HEK293 (cell line): ENCODE measurements at regions not wholly inside any gene's neighbourhood (a gene's known extent, or its start where the extent isn't known, plus 50 kb on each side); places are given as distances from the start of the nearest gene placed in this dataset.

Experiments used
- CTCF ChIA-PET: fragments of 350-600 bp; formaldehyde crosslinking; extraction: SDS; loops from one replicate; lab custom pipeline; 2021; ENCODE audit warnings: antibody characterized with exemption; lab: Yijun Ruan, JAX
- POLR2A ChIA-PET: fragments of 300-600 bp; formaldehyde crosslinking; extraction: SDS; loops from one replicate; lab custom pipeline; 2020; ENCODE audit warnings: antibody characterized with exemption, inconsistent platforms; lab: Yijun Ruan, JAX
- H3K27ac ChIP-seq: fragments of 200-500 bp; sonication (Bioruptor generic); 2 replicates; pipeline ENCODE4 v1.5.1; 2014; ENCODE audit warnings: low read depth, low read length, control low read depth, inconsistent platforms; ENCODE audit errors: extremely low read depth
- H3K36me3 ChIP-seq, 2 experiments: fragments of 200-500 bp in 1 of 2; sonication (Bioruptor generic) in 1 of 2; 1 replicate in 1 of 2; 2 replicates in 1 of 2; pipeline ENCODE4 v1.5.1; 2014 to 2017; ENCODE audit warnings: inconsistent platforms in 2 of 2, low read length in 2 of 2; ENCODE audit not compliant: control insufficient read depth in 2 of 2, insufficient read depth in 1 of 2
- H3K4me1 ChIP-seq: fragments of 200-500 bp; sonication (Bioruptor generic); 2 replicates; pipeline ENCODE4 v1.5.1; 2014; ENCODE audit warnings: mild to moderate bottlenecking, low read length, inconsistent platforms; ENCODE audit not compliant: control insufficient read depth, insufficient read depth
- H3K4me3 ChIP-seq: 2 replicates; pipeline ENCODE4 v1.5.1; 2011; ENCODE audit warnings: low read depth, mild to moderate bottlenecking, control low read depth, low read length, moderate library complexity
- H3K9me3 ChIP-seq: fragments of 200-500 bp; sonication (Bioruptor generic); 2 replicates; pipeline ENCODE4 v1.5.1; 2014; ENCODE audit warnings: low read depth, low read length, inconsistent platforms; ENCODE audit not compliant: control insufficient read depth, insufficient read depth
- KLF1 ChIP-seq: fragments of 450-650 bp; formaldehyde crosslinking; IDR thresholded peaks from 2 replicates; pipeline ENCODE4 v1.5.1; 2016; ENCODE audit warnings: missing biosample characterization, missing genetic modification characterization
- PRDM1 ChIP-seq: fragments of 450-650 bp; formaldehyde crosslinking; IDR thresholded peaks from 2 replicates; pipeline ENCODE4; 2016; ENCODE audit warnings: missing biosample characterization, missing genetic modification characterization
- SCRT2 ChIP-seq: fragments of 450-650 bp; formaldehyde crosslinking; IDR thresholded peaks from 2 replicates; pipeline ENCODE4 v1.5.1; 2016; ENCODE audit warnings: missing biosample characterization, missing genetic modification characterization
- SP2 ChIP-seq: fragments of 450-650 bp; formaldehyde crosslinking; IDR thresholded peaks from 2 replicates; pipeline ENCODE4 v1.5.1; 2016; ENCODE audit warnings: missing biosample characterization, missing genetic modification characterization
- TRIM28 ChIP-seq: IDR thresholded peaks from 2 replicates; pipeline ENCODE4 v1.6.1; 2011; ENCODE audit warnings: low read length, control low read depth, borderline replicate concordance
- ZBTB21 ChIP-seq: fragments of 450-650 bp; formaldehyde crosslinking; IDR thresholded peaks from 2 replicates; pipeline ENCODE4 v1.5.1; 2017; ENCODE audit warnings: missing biosample characterization, missing genetic modification characterization
- ZBTB7A ChIP-seq: fragments of 450-650 bp; formaldehyde crosslinking; IDR thresholded peaks from 2 replicates; pipeline ENCODE4 v1.5.1; 2016; ENCODE audit warnings: low read depth, missing biosample characterization, missing genetic modification characterization
- ZNF16 ChIP-seq: fragments of 450-650 bp; formaldehyde crosslinking; IDR thresholded peaks from 2 replicates; pipeline ENCODE4 v1.5.1; 2016; ENCODE audit warnings: low read depth, missing biosample characterization, missing genetic modification characterization
- ZNF26 ChIP-seq: fragments of 450-650 bp; formaldehyde crosslinking; IDR thresholded peaks from 2 replicates; pipeline ENCODE4 v1.5.1; 2016; ENCODE audit warnings: missing biosample characterization, missing genetic modification characterization
- ZNF274 ChIP-seq, 2 experiments: fragments of 200-500 bp in 1 of 2; fragments of 450-650 bp in 1 of 2; sonication (Bioruptor generic) in 1 of 2; formaldehyde crosslinking in 1 of 2; IDR thresholded peaks; 2 replicates each; pipeline versions ENCODE4 v1.5.1 to v1.6.1; 2014 to 2016; ENCODE audit warnings: borderline replicate concordance in 1 of 2, inconsistent platforms in 1 of 2, low read length in 1 of 2, missing biosample characterization in 1 of 2, missing genetic modification characterization in 1 of 2
- ZNF280D ChIP-seq: fragments of 450-650 bp; formaldehyde crosslinking; IDR thresholded peaks from 2 replicates; pipeline ENCODE4 v1.5.1; 2016; ENCODE audit warnings: missing biosample characterization, missing genetic modification characterization
- ZNF292 ChIP-seq: fragments of 450-650 bp; formaldehyde crosslinking; IDR thresholded peaks from 2 replicates; pipeline ENCODE4 v1.5.1; 2016; ENCODE audit warnings: low read depth, missing biosample characterization, missing genetic modification characterization, borderline replicate concordance
- ZNF341 ChIP-seq: fragments of 450-650 bp; formaldehyde crosslinking; IDR thresholded peaks from 2 replicates; pipeline ENCODE4; 2016; ENCODE audit warnings: low read depth, missing biosample characterization, missing genetic modification characterization
- ZNF350 ChIP-seq: fragments of 450-650 bp; formaldehyde crosslinking; IDR thresholded peaks from 2 replicates; pipeline ENCODE4 v1.5.0; 2017; ENCODE audit warnings: missing biosample characterization, mild to moderate bottlenecking, missing genetic modification characterization
- ZNF48 ChIP-seq: fragments of 450-650 bp; formaldehyde crosslinking; IDR thresholded peaks from 2 replicates; pipeline ENCODE4 v1.5.1; 2016; ENCODE audit warnings: missing biosample characterization, missing genetic modification characterization
- ZNF529 ChIP-seq: fragments of 450-650 bp; formaldehyde crosslinking; IDR thresholded peaks from 2 replicates; pipeline ENCODE4 v1.5.1; 2017; ENCODE audit warnings: missing genetic modification characterization, missing biosample characterization; ENCODE audit not compliant: insufficient replicate concordance
- ZNF660 ChIP-seq: fragments of 450-650 bp; IDR thresholded peaks from 2 replicates; pipeline ENCODE4 v1.5.1; 2018; ENCODE audit warnings: missing biosample characterization, mild to moderate bottlenecking, missing genetic modification characterization
- ZNF670 ChIP-seq: fragments of 450-650 bp; formaldehyde crosslinking; IDR thresholded peaks from 2 replicates; pipeline ENCODE4 v1.5.1; 2016; ENCODE audit warnings: missing biosample characterization, missing genetic modification characterization, low read depth
- ZNF747 ChIP-seq: fragments of 450-650 bp; formaldehyde crosslinking; IDR thresholded peaks from 2 replicates; pipeline ENCODE4 v1.5.1; 2016; ENCODE audit warnings: missing biosample characterization, missing genetic modification characterization
- ZNF843 ChIP-seq: fragments of 450-650 bp; formaldehyde crosslinking; IDR thresholded peaks from 2 replicates; pipeline ENCODE4 v1.5.1; 2016; ENCODE audit warnings: missing biosample characterization, missing genetic modification characterization
- TF ChIP-seq, protein P1 (sequence below): fragments of 450-650 bp; formaldehyde crosslinking; IDR thresholded peaks from 2 replicates; pipeline ENCODE4 v1.5.1; 2016; ENCODE audit warnings: missing biosample characterization, missing genetic modification characterization
- TF ChIP-seq, protein P2 (sequence below): fragments of 450-650 bp; formaldehyde crosslinking; IDR thresholded peaks from 2 replicates; pipeline ENCODE4 v1.5.1; 2017; ENCODE audit warnings: missing biosample characterization, mild to moderate bottlenecking, missing genetic modification characterization, moderate library complexity

- Histone ChIP-seq H3K9me3 (no peaks in the 10 kb centered on the region), H3K27ac (no peak overlapping the region), H3K4me3 (no peak overlapping the region), H3K4me1 (no peaks in the 10 kb centered on the region), H3K36me3 (no peaks in the 10 kb centered on the region)
- TF ChIP-seq ZNF660 (no peak), ZBTB21 (tag by site-specific recombination) (no peak), SP2 (tag by site-specific recombination) (no peak), KLF1 (tag by site-specific recombination) (no peak), ZNF274 (IDR thresholded peaks at IDR 0.05; ENCODE audit: low read length) (no peak), ZNF274 (tag by site-specific recombination; IDR thresholded peaks at IDR 0.05; ENCODE audit: borderline replicate concordance) (no peak), ZNF747 (tag by site-specific recombination) (no peak), ZNF280D (tag by site-specific recombination) (no peak)
- TF ChIP-seq, protein P1, sequence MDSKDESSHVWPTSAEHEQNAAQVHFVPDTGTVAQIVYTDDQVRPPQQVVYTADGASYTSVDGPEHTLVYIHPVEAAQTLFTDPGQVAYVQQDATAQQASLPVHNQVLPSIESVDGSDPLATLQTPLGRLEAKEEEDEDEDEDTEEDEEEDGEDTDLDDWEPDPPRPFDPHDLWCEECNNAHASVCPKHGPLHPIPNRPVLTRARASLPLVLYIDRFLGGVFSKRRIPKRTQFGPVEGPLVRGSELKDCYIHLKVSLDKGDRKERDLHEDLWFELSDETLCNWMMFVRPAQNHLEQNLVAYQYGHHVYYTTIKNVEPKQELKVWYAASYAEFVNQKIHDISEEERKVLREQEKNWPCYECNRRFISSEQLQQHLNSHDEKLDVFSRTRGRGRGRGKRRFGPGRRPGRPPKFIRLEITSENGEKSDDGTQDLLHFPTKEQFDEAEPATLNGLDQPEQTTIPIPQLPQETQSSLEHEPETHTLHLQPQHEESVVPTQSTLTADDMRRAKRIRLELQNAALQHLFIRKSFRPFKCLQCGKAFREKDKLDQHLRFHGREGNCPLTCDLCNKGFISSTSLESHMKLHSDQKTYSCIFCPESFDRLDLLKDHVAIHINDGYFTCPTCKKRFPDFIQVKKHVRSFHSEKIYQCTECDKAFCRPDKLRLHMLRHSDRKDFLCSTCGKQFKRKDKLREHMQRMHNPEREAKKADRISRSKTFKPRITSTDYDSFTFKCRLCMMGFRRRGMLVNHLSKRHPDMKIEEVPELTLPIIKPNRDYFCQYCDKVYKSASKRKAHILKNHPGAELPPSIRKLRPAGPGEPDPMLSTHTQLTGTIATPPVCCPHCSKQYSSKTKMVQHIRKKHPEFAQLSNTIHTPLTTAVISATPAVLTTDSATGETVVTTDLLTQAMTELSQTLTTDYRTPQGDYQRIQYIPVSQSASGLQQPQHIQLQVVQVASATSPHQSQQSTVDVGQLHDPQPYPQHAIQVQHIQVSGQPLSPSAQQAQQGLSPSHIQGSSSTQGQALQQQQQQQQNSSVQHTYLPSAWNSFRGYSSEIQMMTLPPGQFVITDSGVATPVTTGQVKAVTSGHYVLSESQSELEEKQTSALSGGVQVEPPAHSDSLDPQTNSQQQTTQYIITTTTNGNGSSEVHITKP (tag by site-specific recombination): no peak
- ChIA-PET POLR2A (no interaction called here), CTCF (interaction anchor here (0.6 kb wide), 1 partner anchor 640 kb away, joined by 3 read pairs; no protein-coding TSS in a partner anchor)
Observed at GRCh38 chr5:88060194-88060593, 208.5 kb downstream of the TMEM161B start.

- H3K4me1 ChIP-seq: no peaks in the 10 kb centered on the region
- no peak overlapping the region for H3K27ac ChIP-seq
- H3K9me3 ChIP-seq: no peaks in the 10 kb centered on the region
- H3K36me3 ChIP-seq: no peaks in the 10 kb centered on the region
- no peak overlapping the region for H3K4me3 ChIP-seq
- ChIA-PET CTCF (no interaction called here), POLR2A (no interaction called here)
- no peak for TF ChIP-seq ZNF350
- no peak for TF ChIP-seq ZNF670
- TF ChIP-seq PRDM1 (tag by site-specific recombination): no peak
- no peak for TF ChIP-seq ZNF26 (tag by site-specific recombination)
- no peak for TF ChIP-seq ZNF16
- TF ChIP-seq, protein P2, sequence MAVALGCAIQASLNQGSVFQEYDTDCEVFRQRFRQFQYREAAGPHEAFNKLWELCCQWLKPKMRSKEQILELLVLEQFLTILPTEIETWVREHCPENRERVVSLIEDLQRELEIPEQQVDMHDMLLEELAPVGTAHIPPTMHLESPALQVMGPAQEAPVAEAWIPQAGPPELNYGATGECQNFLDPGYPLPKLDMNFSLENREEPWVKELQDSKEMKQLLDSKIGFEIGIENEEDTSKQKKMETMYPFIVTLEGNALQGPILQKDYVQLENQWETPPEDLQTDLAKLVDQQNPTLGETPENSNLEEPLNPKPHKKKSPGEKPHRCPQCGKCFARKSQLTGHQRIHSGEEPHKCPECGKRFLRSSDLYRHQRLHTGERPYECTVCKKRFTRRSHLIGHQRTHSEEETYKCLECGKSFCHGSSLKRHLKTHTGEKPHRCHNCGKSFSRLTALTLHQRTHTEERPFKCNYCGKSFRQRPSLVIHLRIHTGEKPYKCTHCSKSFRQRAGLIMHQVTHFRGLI (tag by site-specific recombination): no peak
- TF ChIP-seq SCRT2 (tag by site-specific recombination): no peak
- TF ChIP-seq ZNF292 (tag by site-specific recombination): no peak
- TF ChIP-seq ZNF48: no peak
- no peak for TF ChIP-seq TRIM28
- no peak for TF ChIP-seq ZNF341 (tag by site-specific recombination)
- TF ChIP-seq ZBTB7A (tag by site-specific recombination): no peak
- TF ChIP-seq ZNF529 (tag by site-specific recombination): no peak
- no peak for TF ChIP-seq ZNF843 (tag by site-specific recombination)
- TF ChIP-seq SP2 (tag by site-specific recombination): no peak
Observed at GRCh38 chr5:88058625-88059024, 210.0 kb downstream of the TMEM161B start.
